GM23338 (cell line): ENCODE measurements at regions not wholly inside any gene's neighbourhood (a gene's known extent, or its start where the extent isn't known, plus 50 kb on each side); places are given as distances from the start of the nearest gene placed in this dataset.

Source experiments
- EZH2 ChIP-seq: fragments of 200-600 bp; sonication (generic); IDR thresholded peaks from one replicate; pipeline ENCODE4 v1.8.0; 2017; ENCODE audit warnings: antibody characterized with exemption, mild to moderate bottlenecking, low read depth; ENCODE audit not compliant: unreplicated experiment
- EZH2phosphoT487 ChIP-seq: fragments of 200-600 bp; sonication (generic); IDR thresholded peaks from one replicate; pipeline ENCODE4 v1.8.1; 2018; ENCODE audit warnings: antibody characterized with exemption; ENCODE audit not compliant: unreplicated experiment
- JUNB ChIP-seq: IDR thresholded peaks from one replicate; pipeline ENCODE4 v1.6.1; 2016; ENCODE audit warnings: antibody characterized with exemption; ENCODE audit not compliant: unreplicated experiment
- NANOG ChIP-seq: IDR thresholded peaks from 2 replicates; pipeline ENCODE4 v1.6.1; 2016; ENCODE audit warnings: antibody characterized with exemption, borderline replicate concordance
- POLR2AphosphoS5 ChIP-seq: IDR thresholded peaks from 2 replicates; pipeline ENCODE4 v1.6.1; 2016; ENCODE audit warnings: antibody characterized with exemption, low read depth
- ZNF114 ChIP-seq: fragments of 250-450 bp; sonication (Bioruptor Pico); IDR thresholded peaks from 2 replicates; pipeline ENCODE4 v1.5.0; 2020; ENCODE audit warnings: mild to moderate bottlenecking, moderate library complexity
- ZNF331 ChIP-seq: fragments of 250-450 bp; sonication (Bioruptor Pico); IDR thresholded peaks from 2 replicates; pipeline ENCODE4 v1.5.0; 2020; ENCODE audit warnings: low read depth, mild to moderate bottlenecking, moderate library complexity
- TF ChIP-seq, protein P1 (sequence below), 2 experiments: fragments of 200-600 bp in 1 of 2; sonication (generic) in 1 of 2; conservative IDR thresholded peaks; 2 replicates each; pipeline versions ENCODE4 v1.5.1 to v1.6.1; 2016 to 2017; ENCODE audit warnings: antibody characterized with exemption in 2 of 2, low read depth in 2 of 2, mild to moderate bottlenecking in 2 of 2, moderate library complexity in 1 of 2
- TF ChIP-seq, protein P2 (sequence below): IDR thresholded peaks from one replicate; pipeline ENCODE4 v1.6.1; 2018; ENCODE audit warnings: antibody characterized with exemption; ENCODE audit not compliant: unreplicated experiment
- TF ChIP-seq, protein P3 (sequence below): IDR thresholded peaks from 2 replicates; pipeline ENCODE4 v1.6.1; 2016; ENCODE audit warnings: antibody characterized with exemption
- TF ChIP-seq, protein P4 (sequence below): fragments of 250-450 bp; sonication (Bioruptor Pico); IDR thresholded peaks from 2 replicates; pipeline ENCODE4 v1.5.0; 2020; ENCODE audit warnings: mild to moderate bottlenecking, moderate library complexity

DNA sequence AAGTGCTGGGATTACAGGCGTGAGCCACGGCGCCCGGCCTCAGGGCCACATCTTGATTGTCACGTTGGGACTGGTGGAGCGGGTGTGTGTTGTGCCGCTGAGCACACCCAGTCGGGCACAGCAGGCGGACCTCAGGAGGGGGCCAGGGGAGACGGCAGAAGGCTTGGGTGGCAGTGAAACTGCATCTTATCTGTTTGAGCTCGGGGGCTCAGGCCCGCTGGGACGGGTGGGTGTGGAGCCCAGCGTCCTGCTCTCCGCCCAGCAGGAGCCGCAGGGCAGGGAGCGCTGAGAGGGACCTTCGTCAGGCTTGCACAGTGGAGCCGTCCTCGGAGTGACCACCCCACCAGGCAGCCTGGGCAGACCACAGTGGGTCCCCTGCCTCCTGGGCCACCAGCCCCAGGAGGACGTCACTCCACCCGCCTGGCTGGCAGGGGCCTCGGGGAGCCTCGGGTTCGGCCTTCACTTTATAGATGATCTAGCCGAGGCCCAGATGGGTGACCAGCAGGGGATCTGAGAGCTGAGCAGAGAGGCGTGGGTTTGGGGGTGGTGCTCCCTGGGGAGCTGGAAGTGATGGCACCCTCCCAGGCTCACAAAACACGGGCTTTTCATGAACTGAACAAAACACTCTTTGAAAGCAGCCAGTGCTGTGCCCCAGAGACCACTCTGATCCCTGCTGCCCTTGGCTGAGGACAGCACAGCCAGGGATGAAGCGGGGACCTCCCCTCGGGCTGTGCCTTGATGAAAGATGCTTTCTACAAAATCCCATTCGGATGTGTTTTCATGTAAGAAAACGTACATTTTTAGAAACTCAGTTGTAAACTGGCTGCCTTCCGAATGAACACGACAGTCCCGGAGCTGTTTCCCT, 181.1 kb downstream of the SEC14L1 start:
- TF ChIP-seq JUNB (no peak), EZH2 (no peak), POLR2AphosphoS5 (no peak), EZH2phosphoT487 (no peak), NANOG (no peak), ZNF331 (CRISPR knock-in tag) (no peak), ZNF114 (no peak)
- TF ChIP-seq, protein P1, sequence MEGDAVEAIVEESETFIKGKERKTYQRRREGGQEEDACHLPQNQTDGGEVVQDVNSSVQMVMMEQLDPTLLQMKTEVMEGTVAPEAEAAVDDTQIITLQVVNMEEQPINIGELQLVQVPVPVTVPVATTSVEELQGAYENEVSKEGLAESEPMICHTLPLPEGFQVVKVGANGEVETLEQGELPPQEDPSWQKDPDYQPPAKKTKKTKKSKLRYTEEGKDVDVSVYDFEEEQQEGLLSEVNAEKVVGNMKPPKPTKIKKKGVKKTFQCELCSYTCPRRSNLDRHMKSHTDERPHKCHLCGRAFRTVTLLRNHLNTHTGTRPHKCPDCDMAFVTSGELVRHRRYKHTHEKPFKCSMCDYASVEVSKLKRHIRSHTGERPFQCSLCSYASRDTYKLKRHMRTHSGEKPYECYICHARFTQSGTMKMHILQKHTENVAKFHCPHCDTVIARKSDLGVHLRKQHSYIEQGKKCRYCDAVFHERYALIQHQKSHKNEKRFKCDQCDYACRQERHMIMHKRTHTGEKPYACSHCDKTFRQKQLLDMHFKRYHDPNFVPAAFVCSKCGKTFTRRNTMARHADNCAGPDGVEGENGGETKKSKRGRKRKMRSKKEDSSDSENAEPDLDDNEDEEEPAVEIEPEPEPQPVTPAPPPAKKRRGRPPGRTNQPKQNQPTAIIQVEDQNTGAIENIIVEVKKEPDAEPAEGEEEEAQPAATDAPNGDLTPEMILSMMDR (conservative IDR thresholded peaks at IDR 0.05; ENCODE audit: low read depth in 2 of 2): no peak
- TF ChIP-seq, protein P2, sequence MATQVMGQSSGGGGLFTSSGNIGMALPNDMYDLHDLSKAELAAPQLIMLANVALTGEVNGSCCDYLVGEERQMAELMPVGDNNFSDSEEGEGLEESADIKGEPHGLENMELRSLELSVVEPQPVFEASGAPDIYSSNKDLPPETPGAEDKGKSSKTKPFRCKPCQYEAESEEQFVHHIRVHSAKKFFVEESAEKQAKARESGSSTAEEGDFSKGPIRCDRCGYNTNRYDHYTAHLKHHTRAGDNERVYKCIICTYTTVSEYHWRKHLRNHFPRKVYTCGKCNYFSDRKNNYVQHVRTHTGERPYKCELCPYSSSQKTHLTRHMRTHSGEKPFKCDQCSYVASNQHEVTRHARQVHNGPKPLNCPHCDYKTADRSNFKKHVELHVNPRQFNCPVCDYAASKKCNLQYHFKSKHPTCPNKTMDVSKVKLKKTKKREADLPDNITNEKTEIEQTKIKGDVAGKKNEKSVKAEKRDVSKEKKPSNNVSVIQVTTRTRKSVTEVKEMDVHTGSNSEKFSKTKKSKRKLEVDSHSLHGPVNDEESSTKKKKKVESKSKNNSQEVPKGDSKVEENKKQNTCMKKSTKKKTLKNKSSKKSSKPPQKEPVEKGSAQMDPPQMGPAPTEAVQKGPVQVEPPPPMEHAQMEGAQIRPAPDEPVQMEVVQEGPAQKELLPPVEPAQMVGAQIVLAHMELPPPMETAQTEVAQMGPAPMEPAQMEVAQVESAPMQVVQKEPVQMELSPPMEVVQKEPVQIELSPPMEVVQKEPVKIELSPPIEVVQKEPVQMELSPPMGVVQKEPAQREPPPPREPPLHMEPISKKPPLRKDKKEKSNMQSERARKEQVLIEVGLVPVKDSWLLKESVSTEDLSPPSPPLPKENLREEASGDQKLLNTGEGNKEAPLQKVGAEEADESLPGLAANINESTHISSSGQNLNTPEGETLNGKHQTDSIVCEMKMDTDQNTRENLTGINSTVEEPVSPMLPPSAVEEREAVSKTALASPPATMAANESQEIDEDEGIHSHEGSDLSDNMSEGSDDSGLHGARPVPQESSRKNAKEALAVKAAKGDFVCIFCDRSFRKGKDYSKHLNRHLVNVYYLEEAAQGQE: no peak
- TF ChIP-seq, protein P3, sequence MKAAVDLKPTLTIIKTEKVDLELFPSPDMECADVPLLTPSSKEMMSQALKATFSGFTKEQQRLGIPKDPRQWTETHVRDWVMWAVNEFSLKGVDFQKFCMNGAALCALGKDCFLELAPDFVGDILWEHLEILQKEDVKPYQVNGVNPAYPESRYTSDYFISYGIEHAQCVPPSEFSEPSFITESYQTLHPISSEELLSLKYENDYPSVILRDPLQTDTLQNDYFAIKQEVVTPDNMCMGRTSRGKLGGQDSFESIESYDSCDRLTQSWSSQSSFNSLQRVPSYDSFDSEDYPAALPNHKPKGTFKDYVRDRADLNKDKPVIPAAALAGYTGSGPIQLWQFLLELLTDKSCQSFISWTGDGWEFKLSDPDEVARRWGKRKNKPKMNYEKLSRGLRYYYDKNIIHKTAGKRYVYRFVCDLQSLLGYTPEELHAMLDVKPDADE: no peak
- TF ChIP-seq, protein P4, sequence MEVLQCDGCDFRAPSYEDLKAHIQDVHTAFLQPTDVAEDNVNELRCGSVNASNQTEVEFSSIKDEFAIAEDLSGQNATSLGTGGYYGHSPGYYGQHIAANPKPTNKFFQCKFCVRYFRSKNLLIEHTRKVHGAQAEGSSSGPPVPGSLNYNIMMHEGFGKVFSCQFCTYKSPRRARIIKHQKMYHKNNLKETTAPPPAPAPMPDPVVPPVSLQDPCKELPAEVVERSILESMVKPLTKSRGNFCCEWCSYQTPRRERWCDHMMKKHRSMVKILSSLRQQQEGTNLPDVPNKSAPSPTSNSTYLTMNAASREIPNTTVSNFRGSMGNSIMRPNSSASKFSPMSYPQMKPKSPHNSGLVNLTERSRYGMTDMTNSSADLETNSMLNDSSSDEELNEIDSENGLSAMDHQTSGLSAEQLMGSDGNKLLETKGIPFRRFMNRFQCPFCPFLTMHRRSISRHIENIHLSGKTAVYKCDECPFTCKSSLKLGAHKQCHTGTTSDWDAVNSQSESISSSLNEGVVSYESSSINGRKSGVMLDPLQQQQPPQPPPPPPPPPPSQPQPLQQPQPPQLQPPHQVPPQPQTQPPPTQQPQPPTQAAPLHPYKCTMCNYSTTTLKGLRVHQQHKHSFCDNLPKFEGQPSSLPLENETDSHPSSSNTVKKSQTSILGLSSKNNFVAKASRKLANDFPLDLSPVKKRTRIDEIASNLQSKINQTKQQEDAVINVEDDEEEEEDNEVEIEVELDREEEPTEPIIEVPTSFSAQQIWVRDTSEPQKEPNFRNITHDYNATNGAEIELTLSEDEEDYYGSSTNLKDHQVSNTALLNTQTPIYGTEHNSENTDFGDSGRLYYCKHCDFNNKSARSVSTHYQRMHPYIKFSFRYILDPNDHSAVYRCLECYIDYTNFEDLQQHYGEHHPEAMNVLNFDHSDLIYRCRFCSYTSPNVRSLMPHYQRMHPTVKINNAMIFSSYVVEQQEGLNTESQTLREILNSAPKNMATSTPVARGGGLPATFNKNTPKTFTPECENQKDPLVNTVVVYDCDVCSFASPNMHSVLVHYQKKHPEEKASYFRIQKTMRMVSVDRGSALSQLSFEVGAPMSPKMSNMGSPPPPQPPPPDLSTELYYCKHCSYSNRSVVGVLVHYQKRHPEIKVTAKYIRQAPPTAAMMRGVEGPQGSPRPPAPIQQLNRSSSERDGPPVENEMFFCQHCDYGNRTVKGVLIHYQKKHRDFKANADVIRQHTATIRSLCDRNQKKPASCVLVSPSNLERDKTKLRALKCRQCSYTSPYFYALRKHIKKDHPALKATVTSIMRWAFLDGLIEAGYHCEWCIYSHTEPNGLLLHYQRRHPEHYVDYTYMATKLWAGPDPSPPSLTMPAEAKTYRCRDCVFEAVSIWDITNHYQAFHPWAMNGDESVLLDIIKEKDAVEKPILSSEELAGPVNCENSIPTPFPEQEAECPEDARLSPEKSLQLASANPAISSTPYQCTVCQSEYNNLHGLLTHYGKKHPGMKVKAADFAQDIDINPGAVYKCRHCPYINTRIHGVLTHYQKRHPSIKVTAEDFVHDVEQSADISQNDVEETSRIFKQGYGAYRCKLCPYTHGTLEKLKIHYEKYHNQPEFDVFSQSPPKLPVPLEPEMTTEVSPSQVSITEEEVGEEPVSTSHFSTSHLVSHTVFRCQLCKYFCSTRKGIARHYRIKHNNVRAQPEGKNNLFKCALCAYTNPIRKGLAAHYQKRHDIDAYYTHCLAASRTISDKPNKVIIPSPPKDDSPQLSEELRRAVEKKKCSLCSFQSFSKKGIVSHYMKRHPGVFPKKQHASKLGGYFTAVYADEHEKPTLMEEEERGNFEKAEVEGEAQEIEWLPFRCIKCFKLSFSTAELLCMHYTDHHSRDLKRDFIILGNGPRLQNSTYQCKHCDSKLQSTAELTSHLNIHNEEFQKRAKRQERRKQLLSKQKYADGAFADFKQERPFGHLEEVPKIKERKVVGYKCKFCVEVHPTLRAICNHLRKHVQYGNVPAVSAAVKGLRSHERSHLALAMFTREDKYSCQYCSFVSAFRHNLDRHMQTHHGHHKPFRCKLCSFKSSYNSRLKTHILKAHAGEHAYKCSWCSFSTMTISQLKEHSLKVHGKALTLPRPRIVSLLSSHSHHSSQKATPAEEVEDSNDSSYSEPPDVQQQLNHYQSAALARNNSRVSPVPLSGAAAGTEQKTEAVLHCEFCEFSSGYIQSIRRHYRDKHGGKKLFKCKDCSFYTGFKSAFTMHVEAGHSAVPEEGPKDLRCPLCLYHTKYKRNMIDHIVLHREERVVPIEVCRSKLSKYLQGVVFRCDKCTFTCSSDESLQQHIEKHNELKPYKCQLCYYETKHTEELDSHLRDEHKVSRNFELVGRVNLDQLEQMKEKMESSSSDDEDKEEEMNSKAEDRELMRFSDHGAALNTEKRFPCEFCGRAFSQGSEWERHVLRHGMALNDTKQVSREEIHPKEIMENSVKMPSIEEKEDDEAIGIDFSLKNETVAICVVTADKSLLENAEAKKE: no peak
